HG03521 (cell line): ENCODE measurements at regions not wholly inside any gene's neighbourhood (a gene's known extent, or its start where the extent isn't known, plus 50 kb on each side); places are given as distances from the start of the nearest gene placed in this dataset.

Source experiments
- ATAC-seq: cut with Tn5 transposase; IDR thresholded peaks from one replicate; pipeline ENCODE4 v1.9.1; 2021; ENCODE audit warnings: mild to moderate bottlenecking, moderate library complexity; ENCODE audit not compliant: unreplicated experiment

GRCh38 chrX:51798701-51799100, 55.5 kb downstream of the GSPT2 start:
- ATAC-seq: no peak

GRCh38 chrX:51802917-51803688, 59.9 kb downstream of the GSPT2 start:
- peak; percentile 85 for ATAC-seq

- ATAC-seq: no peak
These were observed 60.6 kb downstream of the GSPT2 start for GRCh38 chrX:51803833-51804232.

- no peak for ATAC-seq
These were observed 61.5 kb downstream of the GSPT2 start for GRCh38 chrX:51804741-51805140.

- ATAC-seq: no peak
These were observed 70.7 kb downstream of the GSPT2 start for GRCh38 chrX:51813886-51814460.

GRCh38 chrX:51824061-51824460, 69.4 kb upstream of the MAGED1 start:
- ATAC-seq: no peak

- ATAC-seq: no peak
These were observed 68.0 kb upstream of the MAGED1 start for GRCh38 chrX:51825436-51825835.

GRCh38 chrX:51834076-51834475, 59.3 kb upstream of the MAGED1 start:
- ATAC-seq: no peak

- ATAC-seq: no peak
These were observed 56.6 kb upstream of the MAGED1 start for GRCh38 chrX:51836823-51837222.

GRCh38 chrX:51837451-51837850, 56.0 kb upstream of the MAGED1 start:
- no peak for ATAC-seq

- ATAC-seq: no peak
These were observed 55.5 kb upstream of the MAGED1 start for GRCh38 chrX:51837921-51838320.
